ENCODE measurements at regions not wholly inside any gene's neighbourhood (a gene's known extent, or its start where the extent isn't known, plus 50 kb on each side); places are given as distances from the start of the nearest gene placed in this dataset.

- H3K27me3 ChIP-seq (ENCODE audit: control insufficient read depth in 3 of 3, insufficient read depth in 3 of 3, low read length in 2 of 3), result no peaks in the 10 kb centered on the region
- no peak overlapping the region for H3K4me3 ChIP-seq
- no peak overlapping the region for H3K9ac ChIP-seq (ENCODE audit: insufficient read depth in 1 of 2, low read length in 2 of 2)
- H3K36me3 ChIP-seq (ENCODE audit: control insufficient read depth in 4 of 4, insufficient read depth in 4 of 4, low read length in 4 of 4), result no peaks in the 10 kb centered on the region
- H3K4me1 ChIP-seq (ENCODE audit: control insufficient read depth in 5 of 5, insufficient read depth in 5 of 5, low read length in 5 of 5), result no peaks in the 10 kb centered on the region
- WGBS, 2 donors, result 41 to 75% methylated on average over 2 of the region's 2 CpGs
- TF ChIP-seq CTCF (IDR thresholded peaks at IDR 0.05; ENCODE audit: control extremely low read depth, extremely low read depth), result no peak
- DNase-seq, result no peak
- H3K27ac ChIP-seq (ENCODE audit: low read depth in 1 of 2, low read length in 1 of 2), result no peak overlapping the region
- peaks cover 0 to 4% (median 0%) of the 10 kb centered on the region in 4 donors for H3K9me3 ChIP-seq (ENCODE audit: control insufficient read depth in 4 of 4, insufficient read depth in 3 of 4, low read length in 3 of 4)
- no peak for ATAC-seq (ENCODE audit: insufficient read depth, low FRiP score)
Observed at GRCh38 chr14:87331991-87332390, 661.0 kb downstream of the GALC start.

DNA sequence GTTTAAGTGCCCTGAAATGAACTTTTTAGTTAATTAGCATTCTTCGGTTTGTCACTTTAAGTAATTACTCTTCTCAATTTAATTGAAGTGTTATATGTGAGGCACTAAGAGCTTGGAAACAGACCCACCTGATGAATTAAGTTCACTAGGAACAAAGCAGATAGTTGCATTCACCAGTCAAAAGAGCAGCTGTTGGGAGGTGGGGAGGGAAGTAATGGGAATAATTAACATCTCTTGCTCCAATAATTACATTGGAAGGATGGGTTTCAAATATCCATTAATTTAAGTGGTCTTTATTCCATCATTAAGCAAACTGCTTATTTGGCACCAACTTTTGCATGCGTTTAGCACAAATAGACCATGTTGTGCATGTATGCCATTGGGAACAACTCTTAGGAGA lies 667.2 kb downstream of the GALC start:
- no peaks in the 10 kb centered on the region for H3K36me3 ChIP-seq (ENCODE audit: control insufficient read depth in 4 of 4, insufficient read depth in 4 of 4, low read length in 4 of 4)
- 90 to 95% methylated on average over 2 of the region's 2 CpGs for WGBS, 2 donors
- peaks cover 0 to 4% (median 0%) of the 10 kb centered on the region in 4 donors for H3K9me3 ChIP-seq (ENCODE audit: control insufficient read depth in 4 of 4, insufficient read depth in 3 of 4, low read length in 3 of 4)
- TF ChIP-seq CTCF (IDR thresholded peaks at IDR 0.05; ENCODE audit: control extremely low read depth, extremely low read depth), result no peak
- no peak overlapping the region for H3K9ac ChIP-seq (ENCODE audit: insufficient read depth in 1 of 2, low read length in 2 of 2)
- no peaks in the 10 kb centered on the region for H3K27me3 ChIP-seq (ENCODE audit: control insufficient read depth in 3 of 3, insufficient read depth in 3 of 3, low read length in 2 of 3)
- ATAC-seq (ENCODE audit: insufficient read depth, low FRiP score) (no peak), DNase-seq (no peak)
- no peak overlapping the region for H3K27ac ChIP-seq (ENCODE audit: low read depth in 1 of 2, low read length in 1 of 2)
- H3K4me1 ChIP-seq (ENCODE audit: control insufficient read depth in 5 of 5, insufficient read depth in 5 of 5, low read length in 5 of 5), result no peaks in the 10 kb centered on the region
- no peak overlapping the region for H3K4me3 ChIP-seq

DNA sequence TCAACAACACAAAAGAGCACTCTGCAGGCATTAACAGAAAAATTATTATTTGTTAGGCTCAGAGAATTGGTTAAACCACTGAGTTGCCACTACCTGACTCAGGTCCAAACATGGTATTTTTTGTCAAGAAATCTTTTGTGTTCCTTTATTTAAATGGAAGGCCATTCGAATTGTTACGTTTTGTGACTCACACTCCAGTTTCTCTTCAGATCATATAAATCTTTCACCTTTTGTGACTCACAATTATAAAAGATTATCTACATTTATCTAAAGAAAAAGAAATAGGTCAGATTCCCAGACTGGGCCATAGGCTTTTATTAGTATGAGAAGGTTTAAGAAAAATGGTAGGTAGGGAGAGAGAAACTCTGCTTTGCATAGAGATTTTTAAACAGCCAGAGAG lies 669.8 kb downstream of the GALC start:
- Histone ChIP-seq H3K4me3 (no peak overlapping the region), H3K27ac (ENCODE audit: low read depth in 1 of 2, low read length in 1 of 2) (no peak overlapping the region), H3K4me1 (ENCODE audit: control insufficient read depth in 5 of 5, insufficient read depth in 5 of 5, low read length in 5 of 5) (no peaks in the 10 kb centered on the region), H3K9me3 (ENCODE audit: control insufficient read depth in 4 of 4, insufficient read depth in 3 of 4, low read length in 3 of 4) (no peaks in the 10 kb centered on the region), H3K27me3 (ENCODE audit: control insufficient read depth in 3 of 3, insufficient read depth in 3 of 3, low read length in 2 of 3) (no peaks in the 10 kb centered on the region), H3K36me3 (ENCODE audit: control insufficient read depth in 4 of 4, insufficient read depth in 4 of 4, low read length in 4 of 4) (no peaks in the 10 kb centered on the region), H3K9ac (ENCODE audit: insufficient read depth in 1 of 2, low read length in 2 of 2) (no peak overlapping the region)
- 87 to 90% methylated on average over 2 of the region's 2 CpGs for WGBS, 2 donors
- no peak for ATAC-seq (ENCODE audit: insufficient read depth, low FRiP score)
- DNase-seq, result no peak
- TF ChIP-seq CTCF (IDR thresholded peaks at IDR 0.05; ENCODE audit: control extremely low read depth, extremely low read depth), result no peak

DNA sequence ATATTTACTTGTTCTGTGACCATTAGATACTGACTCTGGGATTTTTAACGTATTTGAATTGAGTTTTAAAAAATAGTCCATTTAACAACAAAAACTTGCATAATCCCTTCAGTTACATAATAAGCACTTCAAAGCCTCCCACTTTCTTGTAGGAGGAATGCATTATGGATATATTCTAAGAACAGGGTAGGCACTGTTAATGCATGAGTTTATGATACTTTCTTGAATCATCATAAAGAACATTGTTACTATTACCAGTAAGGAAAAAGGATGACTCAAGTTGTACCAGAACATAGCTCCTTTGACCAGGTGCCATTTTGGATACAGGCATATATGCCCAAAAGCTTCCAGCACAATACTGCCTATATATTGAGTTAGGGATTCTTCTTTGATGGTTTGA lies 671.4 kb downstream of the GALC start:
- 73 to 84% methylated on average over 1 of the region's 1 CpG for WGBS, 2 donors
- Histone ChIP-seq H3K27me3 (ENCODE audit: control insufficient read depth in 3 of 3, insufficient read depth in 3 of 3, low read length in 2 of 3) (no peaks in the 10 kb centered on the region), H3K27ac (ENCODE audit: low read depth in 1 of 2, low read length in 1 of 2) (no peak overlapping the region), H3K9me3 (ENCODE audit: control insufficient read depth in 4 of 4, insufficient read depth in 3 of 4, low read length in 3 of 4) (no peaks in the 10 kb centered on the region), H3K4me3 (no peak overlapping the region), H3K36me3 (ENCODE audit: control insufficient read depth in 4 of 4, insufficient read depth in 4 of 4, low read length in 4 of 4) (no peaks in the 10 kb centered on the region), H3K9ac (ENCODE audit: insufficient read depth in 1 of 2, low read length in 2 of 2) (no peak overlapping the region), H3K4me1 (ENCODE audit: control insufficient read depth in 5 of 5, insufficient read depth in 5 of 5, low read length in 5 of 5) (no peaks in the 10 kb centered on the region)
- ATAC-seq (ENCODE audit: insufficient read depth, low FRiP score) (no peak), DNase-seq (no peak)
- TF ChIP-seq CTCF (IDR thresholded peaks at IDR 0.05; ENCODE audit: control extremely low read depth, extremely low read depth), result no peak
